Muscle of leg (tissue), 3 donors: ENCODE measurements at regions not wholly inside any gene's neighbourhood (a gene's known extent, or its start where the extent isn't known, plus 50 kb on each side); places are given as distances from the start of the nearest gene placed in this dataset.
"Not testable (repeated sequence)": the region's sequence is repeated elsewhere in the genome, so short reads cannot be mapped to it uniquely, and the experiment has no call there.

Experiments used
- DNase-seq: peaks from one replicate; pipeline ENCODE4 v3.0.0; 2013
- H3K27ac ChIP-seq: one replicate; pipeline ENCODE4 v1.5.1; 2013; ENCODE audit warnings: mild to moderate bottlenecking, low read length, control low read depth
- H3K27me3 ChIP-seq: one replicate; pipeline ENCODE4 v1.6.1; 2013; ENCODE audit warnings: low read length; ENCODE audit not compliant: control insufficient read depth, insufficient read depth
- H3K36me3 ChIP-seq: one replicate; pipeline ENCODE4 v1.6.1; 2013; ENCODE audit warnings: low read length; ENCODE audit not compliant: control insufficient read depth, insufficient read depth
- H3K4me1 ChIP-seq: one replicate; pipeline ENCODE4 v1.6.1; 2013; ENCODE audit warnings: low read length; ENCODE audit not compliant: control insufficient read depth, insufficient read depth
- H3K4me3 ChIP-seq: one replicate; pipeline ENCODE4 v1.5.1; 2013; ENCODE audit warnings: low read length, control low read depth
- H3K9me3 ChIP-seq: replicated peaks from 2 replicates; pipeline ENCODE4 v1.6.1; 2013; ENCODE audit warnings: low read depth, low read length; ENCODE audit not compliant: control insufficient read depth
- WGBS: methylation state at CpG from one replicate; pipeline ENCODE4 v1.1.5; 2013; ENCODE audit warnings: missing lambda C conversion rate; ENCODE audit not compliant: insufficient coverage; 5-methylcytosine and 5-hydroxymethylcytosine counted together

GRCh38 chr16:59123479-59123878 is 389.4 kb upstream of the GOT2 start:
- WGBS = no CpG with 5 or more reads among the region's 1 CpG
- DNase-seq = no peak
- no peaks in the 10 kb centered on the region for H3K27me3 ChIP-seq

DNA sequence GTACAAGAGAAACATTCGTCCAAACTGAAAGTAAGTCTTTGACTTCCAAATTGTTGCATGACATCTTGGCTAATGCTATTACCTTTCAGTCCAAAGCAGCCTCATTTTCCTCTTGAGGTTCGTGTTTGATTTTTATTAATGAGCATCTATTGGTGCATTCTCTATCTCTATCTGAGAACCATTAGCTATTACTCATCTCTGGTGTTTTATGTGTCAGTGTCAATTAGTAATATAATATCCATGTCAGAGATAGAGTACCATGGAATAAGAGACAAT is 388.1 kb upstream of the GOT2 start:
- Histone ChIP-seq H3K4me1 (no peaks in the 10 kb centered on the region), H3K36me3 (no peaks in the 10 kb centered on the region), H3K4me3 (no peak overlapping the region), H3K27ac (no peak overlapping the region), H3K9me3 (no peaks in the 10 kb centered on the region), H3K27me3 (no peaks in the 10 kb centered on the region)
- no peak for DNase-seq
- no CpG with 5 or more reads among the region's 2 CpGs for WGBS

More at GRCh38 chr16:59123479-59123878, 389.4 kb upstream of the GOT2 start:
- no peak overlapping the region for H3K27ac ChIP-seq
- H3K36me3 ChIP-seq = no peaks in the 10 kb centered on the region
- no peaks in the 10 kb centered on the region for H3K9me3 ChIP-seq
- no peaks in the 10 kb centered on the region for H3K4me1 ChIP-seq
- H3K4me3 ChIP-seq = no peak overlapping the region

DNA sequence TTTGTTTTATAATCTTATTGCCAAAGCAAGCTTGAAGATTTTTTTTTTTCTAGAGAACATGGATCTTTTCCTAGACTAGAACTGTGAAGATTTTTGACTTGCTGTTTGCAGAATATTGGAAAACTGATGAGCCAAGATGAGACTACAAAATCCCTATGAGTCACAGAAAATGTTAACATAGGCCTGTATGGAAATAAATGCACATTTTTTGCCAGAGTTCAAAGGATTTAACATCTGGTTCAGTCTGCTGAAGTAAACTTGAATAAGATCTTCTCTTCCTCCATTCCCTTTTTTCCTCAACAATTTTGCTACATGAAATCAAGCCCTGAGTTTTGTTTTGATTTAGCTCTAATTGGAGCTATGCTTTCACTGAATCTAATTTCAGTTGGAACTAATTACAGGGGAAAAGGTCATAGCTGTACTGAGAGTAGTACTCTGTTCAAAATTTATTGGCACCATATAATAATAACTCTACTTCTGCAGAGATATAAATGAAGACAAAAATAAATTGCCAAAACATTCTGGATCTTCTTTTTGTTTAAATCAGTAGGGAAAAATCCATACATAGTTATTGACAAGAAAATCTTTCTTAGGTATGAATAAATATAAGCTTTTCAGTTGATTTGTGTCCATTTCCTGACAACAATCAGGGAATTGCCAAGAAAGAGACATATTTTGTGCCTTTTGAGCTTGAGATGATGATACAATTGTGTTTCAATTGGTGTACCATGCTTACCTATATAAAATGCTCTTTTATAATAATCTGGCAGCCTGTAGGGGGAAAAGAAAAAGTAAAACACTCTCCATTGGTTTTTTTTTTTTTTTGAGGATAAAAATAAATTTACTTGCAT is 387.5 kb upstream of the GOT2 start:
- H3K27me3 ChIP-seq = no peaks in the 10 kb centered on the region
- H3K9me3 ChIP-seq = no peaks in the 10 kb centered on the region
- no peak overlapping the region for H3K4me3 ChIP-seq
- no peaks in the 10 kb centered on the region for H3K4me1 ChIP-seq
- peak overlapping the region; percentile 37 for H3K27ac ChIP-seq
- no peaks in the 10 kb centered on the region for H3K36me3 ChIP-seq
- peak; percentile 92 for DNase-seq

DNA sequence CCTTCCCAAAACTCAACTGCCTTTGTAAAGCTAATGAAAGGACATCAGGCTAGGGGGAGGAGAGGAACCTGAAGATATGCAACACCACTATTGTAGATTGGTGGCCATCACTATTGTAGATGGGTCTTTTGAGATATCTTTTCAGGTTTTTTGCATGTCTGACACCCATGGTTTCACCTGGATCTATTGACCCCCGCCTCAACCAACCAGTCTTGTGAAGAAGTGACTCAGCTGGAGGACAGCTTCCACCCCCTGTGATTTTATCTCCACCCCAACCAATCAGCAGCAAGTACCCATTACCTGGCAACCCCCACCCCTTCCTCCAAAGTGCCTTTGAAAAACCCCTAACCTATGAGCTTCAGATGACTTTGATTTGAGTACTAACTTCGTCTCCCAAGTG is 382.6 kb upstream of the GOT2 start:
- no peaks in the 10 kb centered on the region for H3K36me3 ChIP-seq
- no peak overlapping the region for H3K4me3 ChIP-seq
- WGBS = no CpG with 5 or more reads among the region's 2 CpGs
- no peak for DNase-seq
- H3K4me1 ChIP-seq = no peaks in the 10 kb centered on the region
- H3K27me3 ChIP-seq = no peaks in the 10 kb centered on the region
- H3K9me3 ChIP-seq = no peaks in the 10 kb centered on the region
- no peak overlapping the region for H3K27ac ChIP-seq

DNA sequence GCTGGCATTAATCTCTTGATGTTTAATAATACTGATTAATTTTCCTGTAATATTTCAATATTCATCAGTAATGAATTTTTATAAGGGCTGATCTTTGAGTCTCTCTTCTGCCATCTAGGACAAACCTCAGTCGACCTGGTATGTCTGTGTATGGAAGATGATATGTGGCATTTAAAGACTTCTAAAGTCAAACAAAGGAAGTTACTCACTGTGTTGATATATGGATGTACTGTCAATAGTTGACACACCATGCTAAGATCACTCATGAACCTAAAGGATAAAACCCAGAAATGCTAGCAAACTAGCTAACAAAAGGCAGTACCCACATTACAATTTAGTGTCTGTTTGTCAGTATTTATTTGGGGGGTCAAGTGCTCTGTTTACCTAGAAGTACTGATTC is 380.7 kb upstream of the GOT2 start:
- Histone ChIP-seq H3K4me1 (no peaks in the 10 kb centered on the region), H3K4me3 (no peak overlapping the region), H3K27ac (no peak overlapping the region), H3K9me3 (no peaks in the 10 kb centered on the region), H3K36me3 (no peaks in the 10 kb centered on the region), H3K27me3 (no peaks in the 10 kb centered on the region)
- DNase-seq = no peak
- no CpG with 5 or more reads among the region's 1 CpG for WGBS

- DNase-seq = no peak
- Histone ChIP-seq H3K9me3 (no peaks in the 10 kb centered on the region), H3K27ac (no peak overlapping the region), H3K36me3 (no peaks in the 10 kb centered on the region), H3K27me3 (no peaks in the 10 kb centered on the region), H3K4me3 (no peak overlapping the region), H3K4me1 (no peaks in the 10 kb centered on the region)
- no CpG with 5 or more reads among the region's 2 CpGs for WGBS
Measured at GRCh38 chr16:59113004-59113670, 379.0 kb upstream of the GOT2 start.

DNA sequence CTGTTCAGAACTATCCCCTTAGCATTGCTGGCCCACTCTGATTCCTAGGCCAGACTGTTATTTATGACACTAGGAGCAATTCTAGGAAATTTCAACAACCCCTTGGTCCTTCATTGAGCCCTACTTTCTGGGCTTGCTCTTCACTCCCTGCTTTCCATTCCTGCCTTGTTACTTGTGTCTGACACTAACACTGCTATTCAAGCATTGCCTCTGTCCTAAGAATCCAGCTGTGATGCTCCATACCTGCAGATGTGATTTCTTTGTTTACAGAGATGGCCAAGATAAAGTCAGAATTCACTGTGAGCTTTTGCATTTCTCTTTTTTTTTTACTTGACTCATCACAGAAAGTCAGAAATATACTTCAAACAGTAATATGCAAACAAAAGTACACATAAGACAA is 377.2 kb upstream of the GOT2 start:
- Histone ChIP-seq H3K36me3 (no peaks in the 10 kb centered on the region), H3K4me3 (no peak overlapping the region), H3K27ac (no peak overlapping the region), H3K4me1 (no peaks in the 10 kb centered on the region), H3K27me3 (no peaks in the 10 kb centered on the region), H3K9me3 (no peaks in the 10 kb centered on the region)
- no peak for DNase-seq

- Histone ChIP-seq H3K4me1 (no peaks in the 10 kb centered on the region), H3K27me3 (no peaks in the 10 kb centered on the region), H3K9me3 (no peaks in the 10 kb centered on the region), H3K4me3 (no peak overlapping the region), H3K27ac (no peak overlapping the region), H3K36me3 (no peaks in the 10 kb centered on the region)
- WGBS = no CpG with 5 or more reads among the region's 2 CpGs
- DNase-seq = no peak
Measured at GRCh38 chr16:59108374-59108773, 374.3 kb upstream of the GOT2 start.

GRCh38 chr16:59096682-59097081 is 362.6 kb upstream of the GOT2 start:
- not testable (repeated sequence) for H3K36me3 ChIP-seq

DNA sequence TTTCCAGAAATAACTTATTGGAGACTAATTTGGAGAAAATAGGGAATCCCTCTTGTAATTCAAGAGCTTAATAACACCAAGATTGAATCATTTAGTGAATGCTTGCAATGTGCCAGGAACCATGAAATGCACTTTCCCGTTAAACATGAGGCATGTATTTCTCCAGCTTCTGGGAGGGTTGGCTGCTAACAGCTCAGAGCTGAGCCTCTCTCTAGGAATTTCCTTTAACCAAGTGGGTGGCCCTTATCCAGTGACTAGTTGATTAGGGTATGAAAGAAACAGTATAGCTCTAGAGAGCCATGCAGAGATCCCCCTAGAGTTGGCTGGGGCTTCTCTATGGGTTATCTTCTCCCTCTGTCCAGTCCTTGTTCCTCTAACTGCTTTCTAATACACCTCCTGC is 356.4 kb upstream of the GOT2 start:
- Histone ChIP-seq H3K9me3 (no peaks in the 10 kb centered on the region), H3K36me3 (no peaks in the 10 kb centered on the region), H3K4me3 (no peak overlapping the region), H3K4me1 (no peaks in the 10 kb centered on the region), H3K27me3 (no peaks in the 10 kb centered on the region), H3K27ac (no peak overlapping the region)
- WGBS = no CpG with 5 or more reads among the region's 1 CpG
- DNase-seq = no peak

More at GRCh38 chr16:59096682-59097081, 362.6 kb upstream of the GOT2 start:
- not testable (repeated sequence) for H3K4me3 ChIP-seq, H3K27me3 ChIP-seq, H3K4me1 ChIP-seq, DNase-seq, H3K9me3 ChIP-seq, H3K27ac ChIP-seq
- WGBS = 92% methylated on average over 9 of the region's 9 CpGs
